ENCODE measurements at regions not wholly inside any gene's neighbourhood (a gene's known extent, or its start where the extent isn't known, plus 50 kb on each side); places are given as distances from the start of the nearest gene placed in this dataset.

DNA sequence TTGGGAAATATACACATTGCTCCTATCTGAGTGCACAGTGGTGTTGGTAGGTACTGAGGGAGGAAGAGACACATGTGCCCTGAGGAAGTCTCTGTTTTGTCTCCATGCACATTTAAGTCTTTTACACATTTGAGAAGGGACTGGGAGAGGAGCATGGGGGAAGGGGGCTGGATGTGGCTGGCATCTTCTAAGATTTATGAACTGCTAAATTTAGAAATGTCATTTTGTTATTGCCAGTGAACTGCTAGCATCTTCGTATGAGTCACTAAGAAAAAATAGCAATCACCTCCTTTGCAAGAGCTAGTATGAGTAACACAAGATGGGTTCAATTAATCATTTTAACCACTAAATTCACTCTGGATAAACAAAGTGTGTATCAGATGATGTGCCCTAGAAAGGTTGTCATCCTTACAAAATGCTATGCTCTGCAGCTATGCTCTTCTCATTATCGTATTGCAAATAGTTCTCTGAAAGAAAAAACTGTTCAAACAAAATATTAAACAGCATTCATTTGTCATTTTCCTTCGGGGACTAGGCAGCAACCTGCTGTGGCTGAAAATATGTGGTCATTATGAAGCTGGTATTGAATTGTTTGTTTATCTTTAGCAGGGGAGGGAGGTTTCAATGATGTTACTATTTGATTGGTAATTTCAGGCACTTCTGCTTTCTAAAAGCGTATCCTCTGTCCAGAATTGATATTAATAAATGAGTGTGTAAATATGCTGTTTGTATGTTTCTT, 236.5 kb downstream of the DMRTA1 start:
- TF ChIP-seq CTCF (IDR thresholded peaks at IDR 0.05) (no peak), POLR2A (IDR thresholded peaks at IDR 0.05) (no peak)
